ENCODE measurements at regions not wholly inside any gene's neighbourhood (a gene's known extent, or its start where the extent isn't known, plus 50 kb on each side); places are given as distances from the start of the nearest gene placed in this dataset.
"Not testable (repeated sequence)": the region's sequence is repeated elsewhere in the genome, so short reads cannot be mapped to it uniquely, and the experiment has no call there.

GRCh38 chr10:15428681-15429080 is 57.6 kb upstream of the FAM171A1 start:
- DNase-seq: no peak

- no peak for DNase-seq
Measured at GRCh38 chr10:15427843-15428414, 56.8 kb upstream of the FAM171A1 start.

GRCh38 chr10:15426558-15426957 is 55.5 kb upstream of the FAM171A1 start:
- no peak for DNase-seq

GRCh38 chr10:15426115-15426514 is 55.0 kb upstream of the FAM171A1 start:
- no peak for DNase-seq

- DNase-seq: not testable (repeated sequence)
Measured at GRCh38 chr10:15421875-15422274, 50.8 kb upstream of the FAM171A1 start.
